HG03521 (cell line): ENCODE measurements at regions not wholly inside any gene's neighbourhood (a gene's known extent, or its start where the extent isn't known, plus 50 kb on each side); places are given as distances from the start of the nearest gene placed in this dataset.
A peak's percentile ranks its signal among the peaks of the same experiment; 100 is the strongest.

Source experiments
- ATAC-seq: cut with Tn5 transposase; IDR thresholded peaks from one replicate; pipeline ENCODE4 v1.9.1; 2021; ENCODE audit warnings: mild to moderate bottlenecking, moderate library complexity; ENCODE audit not compliant: unreplicated experiment

GRCh38 chr2:196433116-196433515 is 206.4 kb upstream of the CCDC150 start:
- ATAC-seq: no peak

GRCh38 chr2:196434217-196434616 is 205.3 kb upstream of the CCDC150 start:
- no peak for ATAC-seq

- ATAC-seq: no peak
Observed at GRCh38 chr2:196435189-196435588, 204.3 kb upstream of the CCDC150 start.

- ATAC-seq: no peak
Observed at GRCh38 chr2:196437626-196438025, 201.9 kb upstream of the CCDC150 start.

GRCh38 chr2:196439760-196440159 is 199.8 kb upstream of the CCDC150 start:
- no peak for ATAC-seq

- no peak for ATAC-seq
Observed at GRCh38 chr2:196440413-196440812, 199.1 kb upstream of the CCDC150 start.

- no peak for ATAC-seq
Observed at GRCh38 chr2:196441527-196441926, 198.0 kb upstream of the CCDC150 start.

- ATAC-seq: no peak
Observed at GRCh38 chr2:196442211-196442610, 197.3 kb upstream of the CCDC150 start.

- ATAC-seq: no peak
Observed at GRCh38 chr2:196444442-196444841, 195.1 kb upstream of the CCDC150 start.

GRCh38 chr2:196445991-196446390 is 193.5 kb upstream of the CCDC150 start:
- ATAC-seq: no peak

- ATAC-seq: peak; percentile 8
Observed at GRCh38 chr2:196448407-196449079, 191.0 kb upstream of the CCDC150 start.

GRCh38 chr2:196449083-196449482 is 190.4 kb upstream of the CCDC150 start:
- peak; percentile 41 for ATAC-seq

- no peak for ATAC-seq
Observed at GRCh38 chr2:196452758-196453157, 186.8 kb upstream of the CCDC150 start.

GRCh38 chr2:196453613-196454047 is 185.9 kb upstream of the CCDC150 start:
- ATAC-seq: peak; percentile 68

GRCh38 chr2:196454492-196454891 is 185.0 kb upstream of the CCDC150 start:
- no peak for ATAC-seq

- ATAC-seq: no peak
Observed at GRCh38 chr2:196459539-196459938, 180.0 kb upstream of the CCDC150 start.

GRCh38 chr2:196463706-196464105 is 175.8 kb upstream of the CCDC150 start:
- ATAC-seq: no peak

- no peak for ATAC-seq
Observed at GRCh38 chr2:196464311-196464710, 175.2 kb upstream of the CCDC150 start.

GRCh38 chr2:196466581-196466980 is 172.9 kb upstream of the CCDC150 start:
- no peak for ATAC-seq

- no peak for ATAC-seq
Observed at GRCh38 chr2:196468394-196468793, 171.1 kb upstream of the CCDC150 start.

- ATAC-seq: no peak
Observed at GRCh38 chr2:196473617-196474016, 165.9 kb upstream of the CCDC150 start.

- no peak for ATAC-seq
Observed at GRCh38 chr2:196475611-196476010, 163.9 kb upstream of the CCDC150 start.

- no peak for ATAC-seq
Observed at GRCh38 chr2:196478588-196478987, 160.9 kb upstream of the CCDC150 start.
